T follicular helper cell (primary cell): ENCODE measurements at regions not wholly inside any gene's neighbourhood (a gene's known extent, or its start where the extent isn't known, plus 50 kb on each side); places are given as distances from the start of the nearest gene placed in this dataset.

Experiments used
- DNase-seq: peaks from one replicate; pipeline ENCODE4 v3.0.0-alpha.2; 2020; ENCODE audit warnings: low read depth

DNA sequence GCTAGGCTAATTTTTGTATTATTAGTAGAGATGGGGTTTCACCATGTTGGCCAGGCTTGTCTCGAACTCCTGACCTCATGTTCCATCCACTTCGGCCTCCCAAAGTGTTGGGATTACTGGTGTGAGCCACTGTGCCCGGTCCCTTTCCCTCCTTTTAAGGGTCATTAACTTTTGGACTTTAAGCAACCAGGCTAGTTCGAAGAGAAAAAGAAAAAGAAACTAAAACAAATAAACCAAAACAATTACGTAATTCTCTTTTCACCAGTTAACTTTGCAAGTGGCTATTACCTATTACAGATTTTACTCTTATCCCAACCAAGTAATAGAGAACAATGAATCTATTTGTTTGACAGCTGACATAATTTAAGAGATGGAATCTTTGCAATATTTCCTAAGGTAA lies 72.8 kb upstream of the SEMA3C start:
- no peak for DNase-seq

DNA sequence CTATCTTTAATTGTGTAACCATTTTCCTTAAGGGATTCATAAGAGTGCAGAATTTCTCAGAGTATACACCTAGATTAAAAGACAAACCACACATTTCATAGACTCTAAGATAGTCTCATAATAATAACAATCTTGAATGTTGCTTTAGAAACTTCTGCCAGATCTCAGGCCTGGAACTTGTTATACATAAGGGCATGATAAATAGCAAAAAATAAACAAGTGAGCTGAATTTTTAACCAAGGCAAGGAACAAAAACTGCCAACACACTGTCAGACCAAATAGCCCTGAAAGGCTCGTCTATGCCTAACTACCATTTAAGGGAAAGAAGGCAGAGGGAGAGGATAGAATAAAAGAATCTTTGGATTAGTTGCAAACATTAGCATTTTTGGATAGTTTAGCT lies 65.8 kb upstream of the SEMA3C start:
- no peak for DNase-seq

DNA sequence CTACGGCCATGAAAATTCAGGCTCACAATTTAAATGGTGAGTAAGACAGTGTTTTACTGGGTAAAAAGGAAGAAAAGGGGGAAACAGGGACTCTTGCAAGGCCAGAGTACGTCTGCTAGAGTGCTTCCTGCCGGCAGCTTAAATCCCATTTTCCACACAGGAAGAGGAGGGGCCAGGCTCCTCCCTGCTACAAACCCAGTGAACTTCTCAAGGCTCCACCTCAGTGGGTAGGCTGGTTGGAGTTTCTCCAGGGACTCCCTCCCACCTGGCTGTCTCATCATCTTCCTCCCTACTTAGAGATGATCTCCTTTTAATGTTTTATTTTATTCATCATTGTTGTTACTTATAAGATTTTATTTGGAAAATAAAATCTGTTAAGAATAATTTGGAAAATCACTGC lies 62.6 kb upstream of the SEMA3C start:
- DNase-seq, result no peak

DNA sequence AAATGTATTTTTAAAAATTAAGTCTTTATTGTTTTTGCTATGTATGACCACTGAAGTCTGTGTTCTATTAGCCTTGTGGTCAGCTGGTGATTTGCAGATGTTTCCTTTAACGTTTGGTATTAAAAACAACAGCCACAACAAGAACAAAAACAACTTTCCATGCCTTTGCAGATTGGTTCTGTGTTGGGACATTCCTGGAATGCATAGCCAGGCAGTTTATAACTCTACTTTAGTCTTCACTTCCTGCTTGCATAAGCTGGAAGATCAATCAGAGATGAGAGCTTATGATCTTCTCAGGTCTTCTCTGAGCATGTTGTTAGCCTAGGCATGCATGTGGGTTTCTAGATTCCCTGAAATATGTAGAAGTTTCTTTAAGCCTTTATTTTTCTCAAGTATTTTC lies 58.9 kb upstream of the SEMA3C start:
- no peak for DNase-seq

DNA sequence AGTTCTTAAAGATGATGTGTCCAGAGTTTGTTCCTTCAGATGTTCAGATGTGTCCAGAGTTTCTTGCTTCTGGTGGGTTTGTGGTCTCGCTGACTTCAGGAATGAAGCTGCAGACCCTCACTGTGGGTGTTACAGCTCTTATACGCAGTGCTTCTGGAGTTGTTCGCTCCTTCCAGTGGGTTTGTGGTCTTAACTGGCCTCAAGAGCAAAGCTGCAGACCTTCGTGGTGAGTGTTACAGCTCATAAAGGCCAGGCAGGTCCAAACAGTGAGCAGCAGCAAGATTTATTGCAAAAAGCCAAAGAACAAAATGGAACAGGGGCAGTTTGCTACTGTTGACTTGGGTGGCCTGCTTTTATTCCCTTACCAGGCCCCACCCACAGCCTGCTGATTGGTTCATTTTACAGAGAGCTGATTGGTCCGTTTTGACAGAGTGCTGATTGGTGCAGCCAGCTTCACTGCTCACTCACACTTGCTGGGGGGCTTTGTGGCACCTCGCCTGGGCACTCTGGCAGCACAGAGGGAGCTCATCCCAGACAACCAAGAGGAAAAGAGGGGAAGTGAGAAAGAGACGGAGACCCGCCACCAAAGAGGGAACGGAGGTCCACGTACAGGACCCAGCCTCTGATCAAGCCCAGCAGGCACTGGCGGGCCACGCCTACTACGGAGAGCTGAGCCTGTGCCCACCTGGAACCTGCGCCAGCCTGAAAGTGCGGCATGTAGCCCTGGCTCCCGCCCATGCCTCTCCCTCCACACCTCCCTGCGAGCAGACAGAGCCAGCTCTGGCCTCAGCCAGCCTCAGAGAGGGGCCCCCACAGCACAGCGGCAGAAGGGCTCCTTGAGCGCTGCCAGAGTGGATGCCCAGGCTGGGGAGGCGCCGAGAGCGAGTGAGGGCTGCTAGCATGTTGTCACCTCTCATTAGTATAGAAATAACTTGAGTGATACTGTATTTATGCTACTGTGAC lies 55.8 kb upstream of the SEMA3C start:
- DNase-seq, result no peak

DNA sequence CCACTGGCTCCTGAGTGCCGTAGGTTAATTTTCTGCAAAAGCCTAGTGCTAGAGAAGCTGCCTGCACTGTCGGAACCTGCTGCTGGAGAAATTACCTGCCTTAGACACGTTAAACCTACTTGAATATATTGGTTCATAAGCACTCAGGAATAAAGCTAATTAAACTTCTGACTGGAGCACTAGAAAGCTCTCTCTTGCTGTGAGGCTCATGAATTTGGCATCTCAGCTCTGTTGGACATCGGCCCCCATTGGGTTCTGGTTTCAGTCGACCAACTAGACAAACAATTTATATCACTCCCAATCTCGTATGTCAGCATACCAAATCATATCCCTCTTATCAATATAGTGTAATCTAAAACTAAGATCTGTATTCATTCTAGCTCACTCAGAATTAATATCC lies 52.4 kb upstream of the SEMA3C start:
- no peak for DNase-seq
